Lower lobe of right lung (tissue), 2 donors: ENCODE measurements at regions not wholly inside any gene's neighbourhood (a gene's known extent, or its start where the extent isn't known, plus 50 kb on each side); places are given as distances from the start of the nearest gene placed in this dataset.

Experiments used
- ATAC-seq, 2 donors: fragments of 200-7000 bp; cut with Tn5 transposase; one replicate each; pipeline ENCODE4 v1.9.1; 2020 to 2022; ENCODE audit warnings: mild to moderate bottlenecking in 2 of 2, moderate library complexity in 2 of 2
- DNase-seq: peaks from one replicate; pipeline ENCODE4 v3.0.0-alpha.2; 2020
- H3K27ac ChIP-seq: fragments of 200-600 bp; one replicate; pipeline ENCODE4 v1.8.0; 2022
- H3K27me3 ChIP-seq: fragments of 200-600 bp; one replicate; pipeline ENCODE4 v1.8.0; 2022; ENCODE audit warnings: low read depth
- H3K36me3 ChIP-seq: fragments of 200-600 bp; one replicate; pipeline ENCODE4 v1.8.0; 2022; ENCODE audit warnings: mild to moderate bottlenecking
- H3K4me1 ChIP-seq: fragments of 200-600 bp; one replicate; pipeline ENCODE4 v1.8.0; 2022
- H3K4me3 ChIP-seq: fragments of 200-600 bp; one replicate; pipeline ENCODE4 v1.8.0; 2022; ENCODE audit warnings: mild to moderate bottlenecking
- H3K9me3 ChIP-seq: fragments of 200-600 bp; one replicate; pipeline ENCODE4 v1.8.0; 2022
- CTCF ChIP-seq: fragments of 200-600 bp; IDR thresholded peaks from one replicate; pipeline ENCODE4 v1.8.0; 2022; ENCODE audit warnings: antibody characterized with exemption, mild to moderate bottlenecking
- intact Hi-C: fragments of 100-400 bp; cut with DNase I; formaldehyde crosslinking; loops from one replicate; pipeline ENCODE4 v1.11.0; 2022
- donor health status: DM: no; HTN: yes; CAD: no; lungs with severe emphysema.

GRCh38 chr10:114708084-114708483 is 50.0 kb upstream of the ABLIM1 start:
- no peak overlapping the region for H3K27ac ChIP-seq
- H3K4me3 ChIP-seq: no peak overlapping the region
- H3K36me3 ChIP-seq: no peaks in the 10 kb centered on the region
- ATAC-seq: no peak
- no peak for DNase-seq
- no peaks in the 10 kb centered on the region for H3K4me1 ChIP-seq
- H3K9me3 ChIP-seq: no peaks in the 10 kb centered on the region
- H3K27me3 ChIP-seq: no peaks in the 10 kb centered on the region
- TF ChIP-seq CTCF: no peak
- intact Hi-C loops: loop anchor here (10.0 kb wide), 1 partner anchor 243 kb away; no protein-coding TSS in a partner anchor

GRCh38 chr10:114708717-114709335 is 50.8 kb upstream of the ABLIM1 start:
- Histone ChIP-seq H3K4me3 (no peak overlapping the region), H3K27ac (no peak overlapping the region)

GRCh38 chr10:114709984-114710383 is 51.9 kb upstream of the ABLIM1 start:
- Histone ChIP-seq H3K36me3 (no peaks in the 10 kb centered on the region), H3K27ac (no peak overlapping the region), H3K4me3 (no peak overlapping the region), H3K27me3 (no peaks in the 10 kb centered on the region), H3K4me1 (peaks cover 12% of the 10 kb centered on the region), H3K9me3 (no peaks in the 10 kb centered on the region)
- DNase-seq (no peak), ATAC-seq (no peak)
- intact Hi-C loops: loop anchor here (10.0 kb wide), 1 partner anchor 245 kb away; no protein-coding TSS in a partner anchor
- no peak for TF ChIP-seq CTCF

More at GRCh38 chr10:114708717-114709335, 50.8 kb upstream of the ABLIM1 start:
- ATAC-seq (no peak), DNase-seq (no peak)
- Histone ChIP-seq H3K4me1 (peaks cover under 1% of the 10 kb centered on the region), H3K36me3 (no peaks in the 10 kb centered on the region), H3K27me3 (no peaks in the 10 kb centered on the region), H3K9me3 (no peaks in the 10 kb centered on the region)
- intact Hi-C loops: loop anchor here (10.0 kb wide), 1 partner anchor 244 kb away; no protein-coding TSS in a partner anchor
- TF ChIP-seq CTCF: no peak

- DNase-seq: no peak
- Histone ChIP-seq H3K4me3 (no peak overlapping the region), H3K36me3 (no peaks in the 10 kb centered on the region), H3K27me3 (no peaks in the 10 kb centered on the region), H3K27ac (no peak overlapping the region), H3K4me1 (peaks cover 17% of the 10 kb centered on the region), H3K9me3 (no peaks in the 10 kb centered on the region)
- no peak for TF ChIP-seq CTCF
- no peak for ATAC-seq
- intact Hi-C loops: no loop called here
Measured at GRCh38 chr10:114711176-114711868, 53.2 kb upstream of the ABLIM1 start.

GRCh38 chr10:114711869-114712250 is 53.8 kb upstream of the ABLIM1 start:
- Histone ChIP-seq H3K27me3 (no peaks in the 10 kb centered on the region), H3K9me3 (no peaks in the 10 kb centered on the region), H3K4me1 (peaks cover 17% of the 10 kb centered on the region), H3K36me3 (no peaks in the 10 kb centered on the region), H3K4me3 (no peak overlapping the region), H3K27ac (no peak overlapping the region)
- DNase-seq (no peak), ATAC-seq (no peak)
- intact Hi-C loops: no loop called here
- TF ChIP-seq CTCF: no peak
